A673 (cell line): ENCODE measurements at regions not wholly inside any gene's neighbourhood (a gene's known extent, or its start where the extent isn't known, plus 50 kb on each side); places are given as distances from the start of the nearest gene placed in this dataset.

Experiments
- EZH2 ChIP-seq: fragments of 200-600 bp; sonication (generic); IDR thresholded peaks from 2 replicates; pipeline ENCODE4 v1.6.1; 2017; ENCODE audit warnings: borderline replicate concordance, low read depth, mild to moderate bottlenecking, mixed read lengths, antibody characterized with exemption, low read length; ENCODE audit not compliant: poor library complexity, severe bottlenecking
- TF ChIP-seq, protein P1 (sequence below): fragments of 300-800, 200-600 bp; sonication (generic); conservative IDR thresholded peaks from 2 replicates; pipeline ENCODE4 v1.5.1; 2017; ENCODE audit warnings: low read depth, mild to moderate bottlenecking, antibody characterized with exemption, low read length, moderate library complexity, mixed read lengths

DNA sequence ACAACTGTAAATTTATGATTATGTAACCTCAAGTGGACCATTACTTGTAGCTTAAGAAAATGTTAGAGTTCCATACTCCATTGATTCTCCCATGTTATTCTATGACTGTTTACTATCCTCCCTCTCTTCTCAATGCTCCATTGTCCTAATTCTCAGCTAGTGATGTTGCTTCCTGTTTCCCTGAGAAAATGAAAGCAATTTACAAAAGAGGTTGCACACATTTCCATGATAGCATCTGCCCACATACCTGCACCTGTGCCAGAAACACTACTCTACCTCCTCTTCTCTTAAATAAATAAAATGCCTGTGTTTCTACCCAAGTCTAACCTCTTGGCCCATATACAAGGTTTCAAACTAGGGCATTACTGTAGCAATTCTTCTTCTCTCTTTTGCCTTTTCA, 1620.9 kb downstream of the FAM181B start:
- TF ChIP-seq, protein P1, sequence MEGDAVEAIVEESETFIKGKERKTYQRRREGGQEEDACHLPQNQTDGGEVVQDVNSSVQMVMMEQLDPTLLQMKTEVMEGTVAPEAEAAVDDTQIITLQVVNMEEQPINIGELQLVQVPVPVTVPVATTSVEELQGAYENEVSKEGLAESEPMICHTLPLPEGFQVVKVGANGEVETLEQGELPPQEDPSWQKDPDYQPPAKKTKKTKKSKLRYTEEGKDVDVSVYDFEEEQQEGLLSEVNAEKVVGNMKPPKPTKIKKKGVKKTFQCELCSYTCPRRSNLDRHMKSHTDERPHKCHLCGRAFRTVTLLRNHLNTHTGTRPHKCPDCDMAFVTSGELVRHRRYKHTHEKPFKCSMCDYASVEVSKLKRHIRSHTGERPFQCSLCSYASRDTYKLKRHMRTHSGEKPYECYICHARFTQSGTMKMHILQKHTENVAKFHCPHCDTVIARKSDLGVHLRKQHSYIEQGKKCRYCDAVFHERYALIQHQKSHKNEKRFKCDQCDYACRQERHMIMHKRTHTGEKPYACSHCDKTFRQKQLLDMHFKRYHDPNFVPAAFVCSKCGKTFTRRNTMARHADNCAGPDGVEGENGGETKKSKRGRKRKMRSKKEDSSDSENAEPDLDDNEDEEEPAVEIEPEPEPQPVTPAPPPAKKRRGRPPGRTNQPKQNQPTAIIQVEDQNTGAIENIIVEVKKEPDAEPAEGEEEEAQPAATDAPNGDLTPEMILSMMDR, result no peak
- no peak for TF ChIP-seq EZH2
